ENCODE measurements at regions not wholly inside any gene's neighbourhood (a gene's known extent, or its start where the extent isn't known, plus 50 kb on each side); places are given as distances from the start of the nearest gene placed in this dataset.

DNA sequence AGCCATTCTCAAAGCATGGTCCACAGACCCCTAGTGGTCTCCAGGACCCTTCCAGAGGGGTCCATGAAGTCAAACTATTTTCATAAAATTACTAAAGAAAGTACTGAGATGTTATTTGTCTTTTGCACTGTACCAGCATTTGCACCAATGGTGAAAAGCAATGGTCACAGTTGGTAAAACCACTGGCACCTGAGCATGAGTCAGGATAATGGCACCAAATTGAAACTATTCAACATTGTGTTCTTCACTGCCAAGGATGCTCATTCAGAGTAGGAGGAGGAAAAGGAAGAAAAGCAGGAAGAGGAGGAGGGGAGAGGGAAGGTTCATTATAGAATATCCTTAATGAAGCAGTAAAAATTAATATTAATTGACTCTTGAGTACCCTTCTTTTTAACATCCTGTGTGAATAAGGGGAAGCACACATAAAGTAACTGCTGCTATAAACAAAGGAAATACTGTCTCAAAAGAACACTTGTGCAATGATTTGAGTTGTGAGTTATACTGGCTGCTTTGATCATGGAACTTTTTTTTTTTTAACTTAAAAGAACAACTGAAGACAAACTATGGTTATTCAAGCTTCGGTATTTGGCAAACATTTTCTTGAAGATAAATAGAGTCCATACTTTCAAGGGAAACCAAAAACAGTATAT lies 60.2 kb downstream of the MPP7 start:
- H3K4me3 ChIP-seq, result no peak overlapping the region
- no peaks in the 10 kb centered on the region for H3K9me3 ChIP-seq (ENCODE audit: low read depth)
- no peak for DNase-seq (ENCODE audit: low read depth in 1 of 2, low spot score in 1 of 2)
- no peak overlapping the region for H3K27ac ChIP-seq
- H3K4me1 ChIP-seq (ENCODE audit: low read depth), result no peaks in the 10 kb centered on the region
- no peaks in the 10 kb centered on the region for H3K27me3 ChIP-seq
- no peak for TF ChIP-seq CTCF (IDR thresholded peaks at IDR 0.05; ENCODE audit: low read depth, low read length)
- H3K36me3 ChIP-seq, result no peaks in the 10 kb centered on the region

- peak; percentile 87 for TF ChIP-seq CTCF (IDR thresholded peaks at IDR 0.05; ENCODE audit: low read depth, low read length)
- no peaks in the 10 kb centered on the region for H3K9me3 ChIP-seq (ENCODE audit: low read depth)
- H3K36me3 ChIP-seq, result no peaks in the 10 kb centered on the region
- H3K4me3 ChIP-seq, result no peak overlapping the region
- H3K27me3 ChIP-seq, result no peaks in the 10 kb centered on the region
- H3K27ac ChIP-seq, result no peak overlapping the region
- no peaks in the 10 kb centered on the region for H3K4me1 ChIP-seq (ENCODE audit: low read depth)
- DNase-seq (ENCODE audit: low read depth in 1 of 2, low spot score in 1 of 2), result peak; percentile 68 to 69
These were observed 61.0 kb downstream of the MPP7 start for GRCh38 chr10:28241741-28242399.

DNA sequence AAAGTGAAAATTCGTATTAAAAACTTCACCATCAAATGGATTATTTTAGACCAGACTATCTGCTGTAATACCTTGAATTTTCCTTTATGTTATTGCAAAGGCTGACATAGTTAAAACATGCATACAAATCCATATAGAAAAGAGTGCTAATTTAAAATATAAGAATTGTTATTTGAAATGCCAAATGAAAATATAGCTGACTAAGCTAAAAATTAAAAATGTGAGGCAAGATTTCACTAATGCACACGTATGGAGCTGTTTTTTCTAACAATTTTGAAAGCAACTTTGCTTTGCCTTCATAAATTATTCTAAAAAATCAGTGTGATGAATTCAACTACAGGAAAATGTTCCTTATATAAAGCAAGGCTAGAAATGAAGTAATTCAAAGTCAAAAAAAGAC lies 62.5 kb downstream of the MPP7 start:
- H3K27ac ChIP-seq, result no peak overlapping the region
- no peaks in the 10 kb centered on the region for H3K4me1 ChIP-seq (ENCODE audit: low read depth)
- peaks cover 3% of the 10 kb centered on the region for H3K36me3 ChIP-seq
- no peak overlapping the region for H3K4me3 ChIP-seq
- DNase-seq (ENCODE audit: low read depth in 1 of 2, low spot score in 1 of 2), result no peak
- no peaks in the 10 kb centered on the region for H3K27me3 ChIP-seq
- no peaks in the 10 kb centered on the region for H3K9me3 ChIP-seq (ENCODE audit: low read depth)
- TF ChIP-seq CTCF (IDR thresholded peaks at IDR 0.05; ENCODE audit: low read depth, low read length), result no peak

GRCh38 chr10:28236591-28236990 lies 66.3 kb downstream of the MPP7 start:
- Histone ChIP-seq H3K4me1 (ENCODE audit: low read depth) (no peaks in the 10 kb centered on the region), H3K36me3 (peaks cover 3% of the 10 kb centered on the region), H3K4me3 (no peak overlapping the region), H3K27ac (no peak overlapping the region), H3K9me3 (ENCODE audit: low read depth) (no peaks in the 10 kb centered on the region), H3K27me3 (no peaks in the 10 kb centered on the region)
- no peak for DNase-seq (ENCODE audit: low read depth in 1 of 2, low spot score in 1 of 2)
- TF ChIP-seq CTCF (IDR thresholded peaks at IDR 0.05; ENCODE audit: low read depth, low read length), result no peak

GRCh38 chr10:28220811-28221210 lies 82.1 kb downstream of the MPP7 start:
- Histone ChIP-seq H3K4me3 (no peak overlapping the region), H3K27me3 (no peaks in the 10 kb centered on the region), H3K27ac (no peak overlapping the region), H3K9me3 (ENCODE audit: low read depth) (no peaks in the 10 kb centered on the region), H3K4me1 (ENCODE audit: low read depth) (peaks cover 10% of the 10 kb centered on the region), H3K36me3 (no peaks in the 10 kb centered on the region)
- TF ChIP-seq CTCF (IDR thresholded peaks at IDR 0.05; ENCODE audit: low read depth, low read length), result no peak
- no peak for DNase-seq (ENCODE audit: low read depth in 1 of 2, low spot score in 1 of 2)

All from cardiac muscle cell (in vitro differentiated cells and primary cell).